ENCODE measurements at regions not wholly inside any gene's neighbourhood (a gene's known extent, or its start where the extent isn't known, plus 50 kb on each side); places are given as distances from the start of the nearest gene placed in this dataset.
"Not testable (repeated sequence)": the region's sequence is repeated elsewhere in the genome, so short reads cannot be mapped to it uniquely, and the experiment has no call there.

GRCh38 chr18:34482204-34482603 is 227.9 kb upstream of the DTNA start:
- DNase-seq = no peak

GRCh38 chr18:34483198-34483597 is 226.9 kb upstream of the DTNA start:
- DNase-seq = peak; percentile 5

GRCh38 chr18:34491719-34492118 is 218.4 kb upstream of the DTNA start:
- DNase-seq = no peak

- DNase-seq = no peak
Observed at GRCh38 chr18:34492652-34493051, 217.4 kb upstream of the DTNA start.

GRCh38 chr18:34493099-34493544 is 217.0 kb upstream of the DTNA start:
- peak; percentile 79 for DNase-seq

DNA sequence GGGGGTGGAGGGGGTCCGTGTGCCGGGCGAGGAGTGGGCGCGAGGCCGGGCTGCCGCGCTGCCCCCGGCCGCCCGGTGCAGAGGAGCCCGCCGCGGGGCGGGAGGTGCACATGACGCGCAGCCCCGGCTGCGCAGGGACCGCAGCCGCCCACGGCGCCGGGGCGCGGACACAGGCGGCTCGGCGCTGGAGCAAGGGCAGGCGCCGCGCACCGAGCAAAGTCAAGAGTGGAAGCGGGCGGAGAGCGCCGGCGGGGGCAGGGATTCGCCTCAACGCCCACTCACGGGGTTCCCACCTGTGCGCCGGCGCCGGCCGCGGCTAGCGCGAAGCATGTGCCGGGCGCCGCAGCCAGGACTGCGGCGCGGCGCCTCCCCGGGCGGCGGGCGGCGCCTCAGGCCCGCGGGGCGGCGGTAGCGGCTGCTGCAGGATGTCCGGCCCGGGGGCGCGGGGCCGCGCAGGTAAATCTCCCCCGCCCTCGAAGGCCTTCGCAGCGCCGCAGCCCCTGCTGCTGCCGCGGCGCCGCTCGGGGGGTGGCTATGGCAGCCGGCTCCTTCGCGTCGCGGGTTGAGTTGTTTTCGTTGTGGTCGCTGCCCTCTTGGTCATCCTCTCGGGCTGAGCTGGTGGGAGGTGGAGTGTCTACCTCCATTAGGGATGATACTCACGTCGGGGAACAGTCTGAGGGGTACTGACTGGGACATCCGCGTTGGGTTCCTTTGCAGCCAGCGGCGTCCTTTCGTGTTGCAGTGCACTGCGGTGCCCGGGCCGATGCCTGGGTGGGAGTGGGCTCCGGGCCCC is 216.3 kb upstream of the DTNA start:
- peak; percentile 24 for DNase-seq

- peak; percentile 1 for DNase-seq
Observed at GRCh38 chr18:34494359-34494696, 215.8 kb upstream of the DTNA start.

DNA sequence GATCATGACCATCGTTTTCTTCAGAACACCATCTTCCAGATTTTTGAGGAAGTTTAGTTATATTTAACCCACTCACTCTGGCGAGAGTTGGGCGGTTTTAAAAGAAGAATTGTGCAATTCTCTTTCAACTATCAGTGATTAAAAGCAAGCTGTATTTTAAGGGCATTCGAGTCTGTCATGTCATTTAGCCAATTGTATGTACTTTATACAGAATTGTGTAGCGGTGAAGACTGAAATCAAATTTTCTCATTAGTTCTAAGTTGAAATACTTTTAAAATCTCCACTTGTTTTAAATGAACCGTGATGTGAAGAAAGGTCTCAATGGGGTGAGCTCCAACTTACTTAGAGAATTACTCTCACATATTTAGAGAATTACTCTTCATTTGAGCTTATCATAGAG is 214.6 kb upstream of the DTNA start:
- DNase-seq = peak; percentile 58

GRCh38 chr18:34501553-34501952 is 208.5 kb upstream of the DTNA start:
- no peak for DNase-seq

- DNase-seq = no peak
Observed at GRCh38 chr18:34506198-34506597, 203.9 kb upstream of the DTNA start.

DNA sequence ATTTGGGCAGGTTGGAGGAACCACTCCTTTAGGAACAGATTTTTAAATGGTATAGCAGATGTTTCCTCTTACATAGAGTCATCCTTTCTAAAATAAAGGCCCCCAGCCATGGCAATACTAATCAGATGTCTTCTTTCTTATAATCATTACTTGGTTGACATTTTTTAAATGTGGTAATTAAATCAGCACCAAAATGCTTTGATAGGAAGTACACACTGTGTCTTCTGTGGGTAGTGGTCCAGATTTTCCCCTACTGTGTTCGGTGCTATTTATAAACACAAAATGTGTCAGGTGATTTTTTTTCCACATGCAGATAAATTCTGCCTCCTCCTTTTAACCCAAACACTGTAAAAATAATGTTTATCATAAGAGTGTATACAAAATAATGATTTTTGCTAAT is 200.9 kb upstream of the DTNA start:
- no peak for DNase-seq

- no peak for DNase-seq
Observed at GRCh38 chr18:34509879-34510586, 200.1 kb upstream of the DTNA start.

GRCh38 chr18:34510926-34511325 is 199.2 kb upstream of the DTNA start:
- no peak for DNase-seq

- DNase-seq = no peak
Observed at GRCh38 chr18:34511435-34511834, 198.7 kb upstream of the DTNA start.

DNA sequence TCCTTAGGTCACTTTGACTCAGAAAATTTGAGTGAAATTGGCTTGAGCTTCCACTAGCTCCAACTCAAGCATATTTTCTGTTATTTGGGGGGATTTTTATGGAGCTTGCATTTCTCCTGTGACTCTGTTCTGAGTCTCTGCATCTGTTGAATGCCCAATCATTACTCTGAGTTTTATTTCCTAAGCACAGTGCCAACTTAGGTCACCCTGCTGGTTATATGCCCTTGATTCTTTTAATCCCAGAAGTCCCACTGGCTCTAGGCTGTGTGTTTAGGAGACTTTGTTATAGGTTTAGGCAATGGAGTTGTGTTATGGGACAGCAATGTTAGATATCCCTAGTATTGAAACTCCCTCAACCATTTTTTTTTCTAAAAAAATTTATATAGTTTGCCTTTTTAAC is 198.2 kb upstream of the DTNA start:
- no peak for DNase-seq

GRCh38 chr18:34514238-34514637 is 195.9 kb upstream of the DTNA start:
- DNase-seq = peak; percentile 10

GRCh38 chr18:34514957-34515356 is 195.1 kb upstream of the DTNA start:
- no peak for DNase-seq

DNA sequence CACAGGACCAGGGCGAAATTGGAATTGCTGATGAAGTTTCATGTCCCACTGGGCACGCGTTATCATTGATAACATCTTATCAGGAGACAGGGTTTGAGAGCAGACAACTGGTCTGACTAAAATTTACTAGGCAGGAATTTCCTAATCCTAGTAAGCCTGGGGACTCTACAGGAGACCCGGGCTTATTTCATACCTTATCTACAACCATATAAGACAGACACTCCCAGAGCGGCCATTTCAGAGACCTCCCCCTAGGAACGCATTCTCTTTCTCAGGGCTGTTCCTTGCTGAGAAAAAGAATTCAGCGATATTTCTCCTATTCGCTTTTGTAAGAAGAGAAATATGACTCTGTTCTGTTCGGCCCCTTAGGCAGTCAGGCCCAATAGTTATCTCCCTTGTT is 193.7 kb upstream of the DTNA start:
- not testable (repeated sequence) for DNase-seq

DNA sequence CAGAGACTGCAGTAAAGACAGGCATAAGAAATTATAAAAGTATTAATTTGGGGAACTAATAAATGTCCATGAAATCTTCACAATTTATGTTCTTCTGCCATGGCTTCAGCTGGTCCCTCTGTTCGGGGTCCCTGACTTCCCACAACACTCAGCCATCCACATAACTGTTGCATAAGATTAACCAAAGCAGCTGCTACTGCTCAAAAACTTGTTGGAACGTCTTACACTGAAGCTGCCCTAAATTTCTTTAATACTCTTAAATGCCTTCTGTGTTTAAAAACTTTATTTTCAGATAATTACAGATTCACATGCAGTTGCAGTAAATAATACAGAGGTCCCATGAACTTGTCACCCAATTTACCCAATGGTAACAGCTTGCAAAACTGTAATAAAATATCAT is 193.1 kb upstream of the DTNA start:
- not testable (repeated sequence) for DNase-seq

- no peak for DNase-seq
Observed at GRCh38 chr18:34521040-34521439, 189.1 kb upstream of the DTNA start.

DNA sequence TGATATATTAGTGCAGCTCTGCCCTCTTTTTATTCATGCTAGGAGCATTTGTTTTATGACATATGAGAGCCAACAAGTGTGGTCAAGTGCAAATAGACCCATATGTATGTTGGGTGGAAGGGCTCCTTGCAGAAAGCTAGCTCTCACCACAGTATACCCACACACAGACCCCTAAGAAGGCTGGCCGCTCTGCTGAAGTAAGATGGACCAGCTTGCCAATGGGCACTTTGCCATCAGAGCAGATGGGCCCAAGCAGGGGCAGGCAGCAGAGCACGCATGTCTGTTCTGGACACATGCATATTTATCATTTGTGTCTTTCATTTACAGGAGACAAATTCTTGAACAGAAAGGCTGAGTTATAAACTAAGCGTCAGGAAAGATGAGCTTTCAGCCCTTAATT is 187.5 kb upstream of the DTNA start:
- no peak for DNase-seq

GRCh38 chr18:34525244-34525643 is 184.9 kb upstream of the DTNA start:
- DNase-seq = no peak

DNA sequence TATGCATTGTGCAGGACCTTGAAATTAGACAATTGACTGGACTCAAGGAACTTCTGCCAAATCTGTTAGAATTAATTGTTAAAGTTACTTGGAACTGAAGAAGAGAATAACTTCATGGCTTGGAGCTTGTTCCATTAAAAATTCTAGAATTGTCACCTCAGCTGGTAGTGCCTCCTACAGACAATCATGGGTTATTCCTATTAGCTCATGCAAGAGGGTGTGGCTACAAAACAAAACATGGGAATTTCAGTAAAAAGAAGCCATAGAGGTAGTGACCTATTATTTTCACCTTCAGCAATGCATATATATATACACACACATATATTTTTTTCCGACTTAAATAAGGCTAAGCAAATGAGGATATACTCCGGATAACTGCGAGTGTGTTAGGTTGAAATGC is 181.9 kb upstream of the DTNA start:
- no peak for DNase-seq
